ENCODE measurements at regions not wholly inside any gene's neighbourhood (a gene's known extent, or its start where the extent isn't known, plus 50 kb on each side); places are given as distances from the start of the nearest gene placed in this dataset.

DNA sequence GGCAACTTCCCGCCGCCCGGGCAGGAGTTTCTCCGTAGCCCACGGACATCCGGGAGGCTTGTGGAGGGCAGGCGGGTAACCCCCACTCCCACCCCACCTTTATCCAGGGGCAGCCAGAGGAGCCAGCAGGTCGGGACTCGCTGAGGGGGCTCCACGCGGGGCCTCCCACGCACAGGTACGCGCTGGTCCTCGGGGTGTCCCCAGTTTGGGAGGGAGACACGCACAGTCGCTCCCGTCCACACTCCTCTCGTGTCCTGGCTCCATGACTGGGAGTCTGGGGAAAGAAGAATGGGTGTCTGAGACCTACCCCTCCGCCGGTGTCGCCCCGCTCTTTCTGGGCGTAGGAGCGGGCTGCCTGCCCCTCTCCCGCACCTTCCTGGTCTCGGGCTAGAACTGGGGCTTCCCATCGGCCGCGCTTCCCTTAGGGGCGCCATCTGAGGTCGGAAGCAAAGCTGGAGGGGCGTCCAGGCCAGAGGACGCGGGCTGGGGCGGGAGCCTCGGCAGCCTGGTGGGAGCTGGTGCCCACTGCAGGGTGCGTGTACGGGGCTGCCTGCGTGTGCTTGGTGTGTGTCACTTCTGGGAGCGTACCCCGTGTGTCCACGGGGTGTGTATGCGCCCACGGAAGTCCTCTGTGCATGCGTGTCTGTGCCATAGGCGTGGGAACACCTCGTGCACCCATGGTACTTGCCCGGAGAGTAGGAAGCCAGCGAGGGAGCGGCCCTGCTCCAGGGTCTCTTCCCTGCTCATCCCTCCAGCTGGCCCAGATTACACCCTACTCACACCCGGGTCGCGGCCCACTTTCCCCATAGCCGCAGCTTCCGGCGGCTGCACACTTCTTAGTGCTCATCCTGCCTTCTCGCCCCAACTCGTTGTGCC lies 73.0 kb upstream of the LEP start:
- TF ChIP-seq, protein P1, sequence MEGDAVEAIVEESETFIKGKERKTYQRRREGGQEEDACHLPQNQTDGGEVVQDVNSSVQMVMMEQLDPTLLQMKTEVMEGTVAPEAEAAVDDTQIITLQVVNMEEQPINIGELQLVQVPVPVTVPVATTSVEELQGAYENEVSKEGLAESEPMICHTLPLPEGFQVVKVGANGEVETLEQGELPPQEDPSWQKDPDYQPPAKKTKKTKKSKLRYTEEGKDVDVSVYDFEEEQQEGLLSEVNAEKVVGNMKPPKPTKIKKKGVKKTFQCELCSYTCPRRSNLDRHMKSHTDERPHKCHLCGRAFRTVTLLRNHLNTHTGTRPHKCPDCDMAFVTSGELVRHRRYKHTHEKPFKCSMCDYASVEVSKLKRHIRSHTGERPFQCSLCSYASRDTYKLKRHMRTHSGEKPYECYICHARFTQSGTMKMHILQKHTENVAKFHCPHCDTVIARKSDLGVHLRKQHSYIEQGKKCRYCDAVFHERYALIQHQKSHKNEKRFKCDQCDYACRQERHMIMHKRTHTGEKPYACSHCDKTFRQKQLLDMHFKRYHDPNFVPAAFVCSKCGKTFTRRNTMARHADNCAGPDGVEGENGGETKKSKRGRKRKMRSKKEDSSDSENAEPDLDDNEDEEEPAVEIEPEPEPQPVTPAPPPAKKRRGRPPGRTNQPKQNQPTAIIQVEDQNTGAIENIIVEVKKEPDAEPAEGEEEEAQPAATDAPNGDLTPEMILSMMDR (IDR thresholded peaks at IDR 0.05; ENCODE audit: low read depth, low read length) = no peak
- DNase-seq (ENCODE audit: extremely low read depth, low read depth) = no peak

DNA sequence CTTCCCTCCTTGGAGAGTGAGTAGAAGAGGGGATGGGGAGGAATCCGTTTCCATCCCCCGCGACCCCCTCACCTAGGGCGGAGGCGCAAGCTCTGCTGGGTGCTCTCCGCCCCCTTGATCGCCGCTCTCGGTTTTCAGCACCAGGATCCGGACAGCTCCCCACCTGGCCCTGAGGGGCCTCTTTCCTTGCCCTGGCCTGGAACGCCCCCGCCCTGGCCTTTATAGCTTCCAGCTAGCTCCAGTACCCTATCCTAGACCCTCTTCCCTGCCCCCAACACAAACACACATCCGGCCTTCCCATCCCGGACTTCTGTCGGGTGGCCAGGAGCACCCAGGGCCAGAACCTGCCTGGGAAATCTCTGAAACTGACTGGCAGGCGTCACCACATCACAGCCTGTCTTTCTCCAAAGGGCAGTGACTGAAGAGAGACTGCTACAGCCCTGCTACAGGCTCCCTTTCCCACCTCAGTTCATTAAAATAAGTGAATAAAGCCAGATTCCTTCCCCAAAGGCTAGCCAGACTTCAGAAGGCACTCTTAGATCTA lies 72.3 kb upstream of the LEP start:
- TF ChIP-seq, protein P1 (IDR thresholded peaks at IDR 0.05; ENCODE audit: low read depth, low read length) = no peak
- DNase-seq (ENCODE audit: extremely low read depth, low read depth) = no peak

DNA sequence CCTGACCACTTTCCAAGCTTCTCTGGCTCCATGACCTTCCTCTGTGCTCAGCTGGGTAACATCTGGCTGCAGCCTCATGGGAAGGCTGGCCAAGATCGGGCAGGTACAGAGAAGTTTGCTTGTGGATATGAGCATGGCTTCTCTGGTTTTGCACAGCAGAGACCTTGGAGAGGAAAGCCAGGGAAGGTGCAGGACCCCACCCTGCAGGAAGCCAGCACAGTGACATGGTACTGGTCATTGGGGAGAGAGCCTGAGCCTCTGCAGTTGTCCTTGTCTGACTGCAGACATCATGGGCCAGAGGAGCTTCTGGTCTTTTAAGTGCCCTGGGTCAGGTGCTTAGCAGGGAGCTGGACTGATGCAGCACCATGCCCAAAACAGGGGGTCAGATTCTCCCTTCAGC lies 70.6 kb upstream of the LEP start:
- DNase-seq (ENCODE audit: extremely low read depth, low read depth) = no peak
- TF ChIP-seq, protein P1 (IDR thresholded peaks at IDR 0.05; ENCODE audit: low read depth, low read length) = no peak

DNA sequence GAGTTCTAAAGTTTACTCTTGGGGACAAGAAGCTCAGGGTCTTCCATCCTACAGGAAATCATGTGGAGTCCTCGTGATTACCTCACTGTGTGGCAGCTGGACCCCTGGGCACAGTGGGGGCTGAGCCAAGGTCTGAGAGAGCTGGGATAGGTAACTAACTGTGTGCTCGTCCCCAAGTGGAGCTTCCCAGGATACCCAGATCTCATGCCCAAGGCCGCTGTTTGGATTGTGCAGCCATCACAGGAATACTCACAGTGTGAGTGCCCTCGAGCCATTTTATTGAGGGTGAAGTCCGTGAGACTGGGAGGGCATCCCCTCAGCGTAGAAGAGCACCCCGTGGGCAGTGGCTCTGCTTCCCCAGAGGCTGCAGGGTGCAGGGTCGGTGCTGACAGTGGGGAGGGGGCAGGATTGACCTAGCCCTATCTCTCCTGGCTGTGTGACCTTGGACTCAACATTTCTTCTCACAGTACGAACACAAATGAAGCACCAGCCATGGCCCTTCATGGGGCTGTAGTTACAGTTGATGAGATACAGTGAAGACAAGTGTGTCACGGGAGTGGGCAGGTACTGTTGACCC lies 69.6 kb upstream of the LEP start:
- TF ChIP-seq, protein P1 (IDR thresholded peaks at IDR 0.05; ENCODE audit: low read depth, low read length) = no peak
- DNase-seq (ENCODE audit: extremely low read depth, low read depth) = no peak

DNA sequence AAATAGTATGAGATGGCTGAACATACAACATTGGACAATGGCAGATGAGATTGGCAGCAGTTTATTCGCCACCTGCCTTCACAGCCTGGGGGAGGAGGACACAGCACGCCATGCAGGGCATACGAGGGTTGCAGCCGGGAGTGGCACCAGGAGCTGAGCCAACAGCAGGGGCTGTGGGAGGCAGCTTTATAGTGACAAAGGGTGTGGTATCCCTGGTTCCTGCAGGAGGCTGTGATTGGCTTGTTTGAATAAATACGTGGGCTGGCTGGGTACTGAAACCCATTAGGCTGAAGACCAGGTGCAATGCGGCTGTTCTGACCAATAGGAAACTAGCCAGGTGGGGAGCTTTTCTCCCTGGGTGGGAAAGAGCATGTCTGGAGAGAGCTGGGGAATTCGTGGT lies 68.9 kb upstream of the LEP start:
- TF ChIP-seq, protein P1 (IDR thresholded peaks at IDR 0.05; ENCODE audit: low read depth, low read length) = no peak
- DNase-seq (ENCODE audit: extremely low read depth, low read depth) = no peak

DNA sequence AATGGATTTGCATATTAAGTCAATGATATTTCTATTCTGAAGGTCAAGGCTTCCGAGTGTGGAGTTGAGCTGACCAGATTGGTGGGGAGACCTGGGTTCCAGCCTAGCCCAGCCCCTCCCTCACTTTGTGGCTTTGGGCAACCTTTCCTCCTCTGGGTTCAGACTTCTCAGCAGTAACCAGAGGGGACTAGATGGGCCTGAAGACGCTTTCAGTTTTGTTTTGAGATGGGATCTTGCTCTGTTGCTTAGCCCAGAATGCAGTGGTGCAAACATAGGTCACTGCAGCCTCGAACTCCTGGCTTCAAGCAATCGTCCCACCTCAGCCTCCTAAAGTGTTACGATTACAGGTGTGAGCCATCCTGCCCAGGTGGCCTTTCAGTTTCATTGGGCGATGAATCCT lies 68.1 kb upstream of the LEP start:
- TF ChIP-seq, protein P1 (IDR thresholded peaks at IDR 0.05; ENCODE audit: low read depth, low read length) = no peak
- no peak for DNase-seq (ENCODE audit: extremely low read depth, low read depth)

DNA sequence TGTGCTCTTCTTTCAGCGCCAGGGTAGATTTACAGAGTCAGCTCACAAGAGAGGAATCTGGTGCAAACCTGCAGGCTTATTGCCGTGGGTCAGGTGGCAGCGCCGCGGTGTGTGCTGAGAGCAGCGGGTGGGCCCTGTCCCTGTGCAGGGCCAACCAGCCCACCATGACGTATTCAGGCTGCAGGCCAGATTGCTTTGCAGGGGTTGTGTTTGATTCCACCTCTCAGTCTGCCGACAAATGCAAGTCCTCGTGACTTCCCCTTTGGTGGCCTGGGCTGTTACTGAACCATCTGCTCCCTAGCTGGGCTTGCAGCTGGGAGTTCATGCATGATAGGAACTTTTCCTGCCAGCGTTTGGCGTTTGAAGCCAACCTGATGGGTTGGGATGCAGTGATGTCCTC lies 66.7 kb upstream of the LEP start:
- no peak for DNase-seq (ENCODE audit: extremely low read depth, low read depth)
- TF ChIP-seq, protein P1 (IDR thresholded peaks at IDR 0.05; ENCODE audit: low read depth, low read length) = no peak
